DOHH2 (cell line): ENCODE measurements at regions not wholly inside any gene's neighbourhood (a gene's known extent, or its start where the extent isn't known, plus 50 kb on each side); places are given as distances from the start of the nearest gene placed in this dataset.

ENCODE experiments used
- H3F3A ChIP-seq: fragments of 200-600 bp; sonication (generic), shearing (Covaris generic); 2 replicates; pipeline ENCODE4 v1.6.0; 2016; ENCODE audit warnings: antibody characterized with exemption, mild to moderate bottlenecking; ENCODE audit not compliant: control insufficient read depth, insufficient read depth
- H3K27ac ChIP-seq: fragments of 200-600 bp; sonication (generic); 2 replicates; pipeline ENCODE4 v1.5.1; 2014; ENCODE audit warnings: low read depth, mild to moderate bottlenecking, low read length, moderate library complexity
- H3K27me3 ChIP-seq: fragments of 200-600 bp; sonication (generic); 2 replicates; pipeline ENCODE4 v1.6.1; 2014; ENCODE audit warnings: mild to moderate bottlenecking, low read length, mixed read lengths; ENCODE audit not compliant: control insufficient read depth
- H3K36me3 ChIP-seq: fragments of 200-600 bp; sonication (generic); 2 replicates; pipeline ENCODE4 v1.6.1; 2014; ENCODE audit warnings: mild to moderate bottlenecking, low read length, moderate library complexity, mixed read lengths; ENCODE audit not compliant: control insufficient read depth
- H3K4me1 ChIP-seq: fragments of 200-600 bp; sonication (generic); 2 replicates; pipeline ENCODE4 v1.6.1; 2014; ENCODE audit warnings: mild to moderate bottlenecking, low read length, mixed read lengths; ENCODE audit not compliant: control insufficient read depth
- H3K4me2 ChIP-seq: fragments of 200-600 bp; sonication (generic); 2 replicates; pipeline ENCODE4 v1.6.0; 2014; ENCODE audit warnings: mild to moderate bottlenecking, low read length, moderate library complexity
- H3K4me3 ChIP-seq: fragments of 200-600 bp; sonication (generic); 2 replicates; pipeline ENCODE4 v1.5.1; 2014; ENCODE audit warnings: mild to moderate bottlenecking, low read length, mixed read lengths
- H3K79me2 ChIP-seq: fragments of 200-600 bp; sonication (generic); 2 replicates; pipeline ENCODE4 v1.6.1; 2014; ENCODE audit warnings: mild to moderate bottlenecking, low read length, mixed read lengths; ENCODE audit not compliant: control insufficient read depth
- H3K9me2 ChIP-seq: fragments of 200-600 bp; sonication (generic); replicated peaks from 2 replicates; pipeline ENCODE4 v1.6.1; 2014; ENCODE audit warnings: mild to moderate bottlenecking, low read length, mixed read lengths; ENCODE audit not compliant: control insufficient read depth
- H3K9me3 ChIP-seq: fragments of 200-600 bp; sonication (generic); 2 replicates; pipeline ENCODE4 v1.6.1; 2014; ENCODE audit warnings: antibody characterized with exemption, low read length, mixed read lengths; ENCODE audit not compliant: control insufficient read depth, insufficient read depth
- H4K20me1 ChIP-seq: fragments of 200-600 bp; sonication (generic); 2 replicates; pipeline ENCODE4 v1.6.0; 2014; ENCODE audit warnings: low read depth, mild to moderate bottlenecking, antibody characterized with exemption, low read length, moderate library complexity; ENCODE audit not compliant: control insufficient read depth, insufficient read depth
- CTCF ChIP-seq: fragments of 200-600 bp; sonication (generic); IDR thresholded peaks from one replicate; pipeline ENCODE4 v1.5.1; 2014; ENCODE audit warnings: antibody characterized with exemption, mild to moderate bottlenecking, low read depth, low read length; ENCODE audit not compliant: poor library complexity, severe bottlenecking
- EZH2phosphoT487 ChIP-seq: fragments of 200-600 bp; sonication (generic); IDR thresholded peaks from 2 replicates; pipeline ENCODE4 v1.6.1; 2017; ENCODE audit warnings: borderline replicate concordance, mild to moderate bottlenecking, antibody characterized with exemption, low read length, moderate library complexity, mixed read lengths

DNA sequence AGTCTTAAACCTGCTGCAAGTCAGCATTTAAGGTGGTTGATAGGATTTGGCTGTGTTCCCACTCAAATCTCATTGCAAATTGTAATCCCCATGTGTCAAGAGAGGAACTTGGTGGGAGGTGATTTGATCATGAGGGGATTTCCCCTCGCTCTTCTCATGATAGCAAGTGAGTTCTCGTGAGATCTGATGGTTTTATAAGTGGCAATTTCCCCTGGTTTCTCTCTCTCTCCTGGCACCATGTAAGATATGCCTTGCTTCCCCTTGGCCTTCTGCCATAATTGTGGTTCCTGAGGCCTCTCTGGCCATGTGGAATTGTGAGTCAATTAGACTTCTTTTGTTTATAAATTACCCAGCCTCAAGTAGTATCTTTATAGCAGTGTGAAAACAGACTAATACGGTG is 84.3 kb upstream of the SMC2 start:
- Histone ChIP-seq H3K4me2 (no peak overlapping the region), H3F3A (no peaks in the 10 kb centered on the region), H3K79me2 (no peaks in the 10 kb centered on the region), H3K4me3 (no peak overlapping the region), H3K27me3 (no peaks in the 10 kb centered on the region), H3K4me1 (no peaks in the 10 kb centered on the region; the same call in 1 of the 2 replicates), H3K27ac (no peak overlapping the region), H4K20me1 (no peaks in the 10 kb centered on the region), H3K36me3 (no peaks in the 10 kb centered on the region), H3K9me2 (no peaks in the 10 kb centered on the region), H3K9me3 (no peaks in the 10 kb centered on the region; the same call in 1 of the 2 replicates)
- TF ChIP-seq EZH2phosphoT487 (no peak), CTCF (no peak)

DNA sequence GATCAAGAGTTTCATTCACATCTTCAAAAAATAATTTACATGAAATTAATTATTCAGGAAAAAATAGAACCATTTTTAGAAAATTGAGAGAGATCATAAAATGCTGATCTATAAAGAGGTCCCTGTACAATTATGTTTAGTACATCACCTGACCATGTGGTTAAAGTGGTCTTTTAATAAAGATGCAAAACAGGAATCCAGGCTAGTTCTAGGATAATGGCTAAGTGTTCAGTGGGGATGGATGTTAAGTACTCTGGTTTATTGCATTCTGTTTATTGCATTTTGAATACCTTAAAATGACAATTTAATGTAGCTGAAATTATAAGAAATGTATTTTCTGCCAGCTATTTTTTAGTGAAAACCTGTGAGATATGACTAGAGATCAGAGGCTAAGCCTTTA is 72.0 kb upstream of the SMC2 start:
- H3K27ac ChIP-seq: no peak overlapping the region
- TF ChIP-seq CTCF: no peak
- no peak for TF ChIP-seq EZH2phosphoT487

DNA sequence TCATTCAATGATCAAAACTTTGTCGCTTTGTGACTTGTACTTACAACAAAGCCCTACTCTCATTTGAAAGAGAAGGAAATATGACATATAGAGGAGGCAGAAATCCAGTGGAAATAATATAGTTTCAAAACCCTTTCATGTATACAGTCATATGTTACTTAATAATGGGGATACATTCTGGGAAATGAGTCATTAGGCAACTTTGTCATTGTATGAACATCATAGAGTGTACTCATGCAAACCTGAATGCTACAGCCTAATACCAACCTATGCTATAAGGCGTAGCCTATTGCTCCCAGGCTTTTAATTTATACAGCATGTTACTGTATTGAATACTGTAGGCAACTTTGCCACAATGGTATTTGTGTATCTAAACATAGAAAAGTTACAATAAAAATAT is 69.0 kb upstream of the SMC2 start:
- H3K79me2 ChIP-seq: no peaks in the 10 kb centered on the region
- no peaks in the 10 kb centered on the region for H3K36me3 ChIP-seq
- TF ChIP-seq CTCF (no peak), EZH2phosphoT487 (no peak)
- no peaks in the 10 kb centered on the region for H4K20me1 ChIP-seq
- H3K4me3 ChIP-seq: no peak overlapping the region
- H3K9me2 ChIP-seq: no peaks in the 10 kb centered on the region
- peaks cover 28% of the 10 kb centered on the region for H3K4me1 ChIP-seq
- no peak overlapping the region for H3K4me2 ChIP-seq
- no peaks in the 10 kb centered on the region for H3K9me3 ChIP-seq
- no peak overlapping the region for H3K27ac ChIP-seq
- no peaks in the 10 kb centered on the region for H3K27me3 ChIP-seq
- no peaks in the 10 kb centered on the region for H3F3A ChIP-seq

More for the DNA sequence above, 72.0 kb upstream of the SMC2 start:
- peaks cover 7% of the 10 kb centered on the region for H3K4me1 ChIP-seq
- H4K20me1 ChIP-seq: no peaks in the 10 kb centered on the region
- no peak overlapping the region for H3K4me3 ChIP-seq
- H3K36me3 ChIP-seq: no peaks in the 10 kb centered on the region
- no peak overlapping the region for H3K4me2 ChIP-seq
- H3K9me3 ChIP-seq: no peaks in the 10 kb centered on the region
- H3K9me2 ChIP-seq: no peaks in the 10 kb centered on the region
- H3K79me2 ChIP-seq: no peaks in the 10 kb centered on the region
- H3K27me3 ChIP-seq: no peaks in the 10 kb centered on the region
- no peaks in the 10 kb centered on the region for H3F3A ChIP-seq

GRCh38 chr9:104025945-104026344 is 68.2 kb upstream of the SMC2 start:
- H3K4me1 ChIP-seq: peaks cover 28% of the 10 kb centered on the region
- no peak overlapping the region for H3K4me2 ChIP-seq
- no peak overlapping the region for H3K27ac ChIP-seq
- no peak overlapping the region for H3K4me3 ChIP-seq
- peak; percentile 5 for TF ChIP-seq CTCF
- no peak for TF ChIP-seq EZH2phosphoT487
- no peaks in the 10 kb centered on the region for H3K27me3 ChIP-seq
- no peaks in the 10 kb centered on the region for H3K9me3 ChIP-seq
- H4K20me1 ChIP-seq: no peaks in the 10 kb centered on the region
- no peaks in the 10 kb centered on the region for H3K79me2 ChIP-seq
- no peaks in the 10 kb centered on the region for H3K36me3 ChIP-seq
- H3F3A ChIP-seq: no peaks in the 10 kb centered on the region
- H3K9me2 ChIP-seq: no peaks in the 10 kb centered on the region
